HG02623 (cell line): ENCODE measurements at regions not wholly inside any gene's neighbourhood (a gene's known extent, or its start where the extent isn't known, plus 50 kb on each side); places are given as distances from the start of the nearest gene placed in this dataset.
"Not testable (repeated sequence)": the region's sequence is repeated elsewhere in the genome, so short reads cannot be mapped to it uniquely, and the experiment has no call there.

Experiments used
- ATAC-seq: cut with Tn5 transposase; IDR thresholded peaks from one replicate; pipeline ENCODE4 v1.9.1; 2021; ENCODE audit warnings: moderate library complexity; ENCODE audit not compliant: unreplicated experiment

DNA sequence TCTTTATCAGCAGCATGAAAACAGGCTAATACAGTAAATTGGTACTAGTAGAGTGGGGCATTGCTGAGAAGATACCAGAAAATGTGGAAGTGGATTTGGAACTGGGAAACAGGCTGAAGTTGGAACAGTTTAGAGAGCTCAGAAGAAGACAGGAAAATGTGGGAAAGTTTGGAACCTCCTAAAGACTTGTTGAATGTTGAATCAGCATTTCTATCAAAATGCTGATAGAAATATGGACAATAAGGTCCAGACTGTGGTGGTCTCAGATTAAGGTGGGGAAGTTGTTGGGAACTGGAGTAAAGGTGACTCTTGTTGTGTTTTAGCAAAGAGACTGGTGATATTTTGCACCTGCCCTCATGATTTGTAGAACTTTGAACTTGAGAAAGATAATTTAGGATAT is 231.2 kb upstream of the KCND2 start:
- no peak for ATAC-seq

DNA sequence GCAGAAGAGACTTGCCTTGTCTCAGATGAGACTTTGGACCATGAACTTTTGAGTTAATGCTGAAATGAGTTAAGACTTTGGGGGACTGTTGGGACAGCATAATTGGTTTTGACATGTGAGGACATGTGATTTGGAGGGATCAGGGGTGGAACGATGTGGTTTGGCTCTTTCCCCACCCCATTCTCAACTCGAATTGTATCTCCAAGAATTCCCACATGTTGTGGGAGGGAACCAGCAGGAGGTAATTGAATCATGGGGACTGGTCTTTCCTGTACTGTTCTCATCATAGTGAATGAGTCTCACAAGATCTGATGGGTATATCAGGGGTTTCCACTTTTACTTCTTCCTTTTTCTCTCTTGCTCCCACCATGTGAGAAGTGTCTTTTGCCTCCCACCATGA is 229.7 kb upstream of the KCND2 start:
- ATAC-seq: no peak

DNA sequence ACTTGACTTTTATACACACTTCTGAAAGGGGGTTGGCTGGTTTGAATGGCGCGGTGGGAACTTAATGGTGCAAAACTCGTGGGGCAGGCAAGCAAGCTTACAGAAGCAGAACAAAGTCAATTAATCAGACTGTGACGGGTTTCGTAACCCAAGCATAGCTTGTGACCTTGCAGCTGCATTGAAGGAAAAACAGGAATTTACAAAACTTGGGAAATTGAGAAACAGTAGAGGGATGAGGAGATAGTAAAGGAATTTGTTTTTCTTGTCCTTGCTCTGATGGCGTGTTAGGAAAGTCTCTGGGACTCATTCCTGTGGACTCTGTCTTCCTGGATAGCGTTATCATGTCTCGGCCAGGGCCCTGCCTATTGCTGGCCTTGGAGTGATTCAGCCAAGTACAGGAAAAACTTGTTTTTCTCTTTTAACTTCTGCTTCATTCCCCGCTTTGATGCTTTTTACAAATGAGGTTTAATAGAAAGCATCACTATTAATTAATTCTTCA is 220.0 kb upstream of the KCND2 start:
- no peak for ATAC-seq

DNA sequence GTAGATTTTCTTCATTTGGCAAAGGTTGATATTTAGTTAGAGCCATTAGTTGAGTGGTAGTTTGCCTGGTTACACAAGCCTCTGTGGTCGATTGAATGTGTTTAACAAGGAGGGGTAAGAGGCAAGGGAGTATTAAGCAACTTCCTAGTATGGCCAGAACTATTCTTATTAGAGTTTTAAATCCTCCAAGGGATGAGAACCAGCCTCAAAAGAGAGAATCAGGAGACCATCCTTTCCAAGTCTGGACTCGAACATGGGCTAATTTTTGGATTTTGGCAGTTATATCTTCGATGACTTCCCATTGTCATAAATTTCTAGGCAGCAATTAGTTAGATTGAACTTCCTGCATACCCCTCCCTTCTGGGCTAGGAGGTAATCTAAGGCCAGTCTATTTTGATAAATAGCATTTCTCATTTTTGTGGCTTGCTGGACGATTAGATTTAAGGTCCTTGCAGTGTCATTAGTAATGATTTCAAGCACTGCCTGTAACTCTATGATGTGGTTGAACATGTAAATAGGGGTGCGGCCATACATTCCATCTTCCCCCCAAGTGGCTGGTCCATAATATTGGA is 219.5 kb upstream of the KCND2 start:
- ATAC-seq: no peak

DNA sequence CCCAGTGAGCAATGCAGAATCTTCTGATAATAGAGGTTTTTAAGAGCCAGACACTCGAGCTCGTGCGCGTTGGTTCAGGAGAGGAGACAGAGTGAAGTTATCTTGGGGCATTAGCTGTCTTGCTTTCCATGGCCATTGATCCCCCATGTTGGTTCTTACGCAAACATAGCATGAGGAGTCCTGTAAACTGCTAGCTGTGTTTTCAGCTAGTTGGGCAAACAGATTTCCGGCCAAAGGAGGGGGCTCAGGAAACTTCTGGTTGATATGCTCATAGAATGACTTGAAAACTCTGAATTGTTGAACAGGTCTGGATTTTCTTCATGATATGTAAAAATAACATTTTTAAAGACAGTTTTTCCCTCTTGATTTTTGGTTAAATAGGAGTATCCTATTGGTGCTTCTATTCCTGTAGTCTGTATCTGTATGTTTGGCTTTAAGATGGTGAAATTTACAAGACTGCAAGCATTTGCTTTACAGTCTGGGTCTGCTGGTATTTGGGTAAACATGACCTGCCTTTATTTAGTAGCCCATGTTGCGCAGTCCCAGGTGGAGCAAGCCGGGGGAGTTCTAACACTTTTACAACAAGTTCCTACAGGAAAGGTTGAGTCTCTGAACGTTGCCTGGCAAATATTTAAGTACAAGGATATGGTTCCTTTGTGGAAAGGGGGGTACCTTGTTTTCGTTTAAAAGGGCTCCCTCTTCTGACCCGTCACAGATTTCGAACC is 218.4 kb upstream of the KCND2 start:
- ATAC-seq: no peak

DNA sequence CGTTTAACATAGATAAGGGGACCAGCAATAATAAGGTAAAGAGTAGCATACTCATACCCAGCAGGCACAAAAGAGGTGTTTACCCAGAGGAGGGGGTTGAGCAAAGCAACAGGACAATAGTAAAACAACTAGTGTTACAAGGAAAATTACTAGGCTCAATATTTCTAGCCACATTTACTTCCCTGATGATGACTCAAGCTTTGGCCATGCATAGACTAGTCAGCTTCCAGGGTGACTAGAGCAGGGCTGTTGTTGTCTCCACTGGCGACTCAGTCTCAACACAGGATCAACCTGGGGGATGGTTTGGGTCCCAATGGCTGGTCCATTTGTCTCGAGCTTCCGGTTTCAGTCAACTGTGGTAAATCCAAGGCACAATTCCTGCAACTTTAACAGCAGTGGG is 217.7 kb upstream of the KCND2 start:
- no peak for ATAC-seq

DNA sequence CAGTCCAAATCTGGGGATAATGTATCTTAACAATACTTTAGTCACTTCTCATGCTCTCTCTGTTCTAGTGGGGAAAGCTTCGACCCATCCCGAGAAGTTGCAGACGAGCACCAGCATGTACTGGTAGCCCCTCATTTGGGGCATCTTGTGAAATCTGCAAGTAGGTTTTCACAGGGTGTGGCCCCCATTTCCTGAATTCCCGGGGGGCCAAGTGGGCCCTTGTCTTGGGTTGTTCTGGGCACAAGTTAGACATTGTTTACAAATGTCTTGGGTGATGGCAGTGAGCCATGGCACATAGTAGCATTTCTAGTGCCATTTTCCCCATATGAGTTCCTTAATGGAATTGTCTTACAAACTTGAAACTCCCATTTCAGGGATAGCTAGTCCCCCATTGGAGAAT is 216.7 kb upstream of the KCND2 start:
- no peak for ATAC-seq

DNA sequence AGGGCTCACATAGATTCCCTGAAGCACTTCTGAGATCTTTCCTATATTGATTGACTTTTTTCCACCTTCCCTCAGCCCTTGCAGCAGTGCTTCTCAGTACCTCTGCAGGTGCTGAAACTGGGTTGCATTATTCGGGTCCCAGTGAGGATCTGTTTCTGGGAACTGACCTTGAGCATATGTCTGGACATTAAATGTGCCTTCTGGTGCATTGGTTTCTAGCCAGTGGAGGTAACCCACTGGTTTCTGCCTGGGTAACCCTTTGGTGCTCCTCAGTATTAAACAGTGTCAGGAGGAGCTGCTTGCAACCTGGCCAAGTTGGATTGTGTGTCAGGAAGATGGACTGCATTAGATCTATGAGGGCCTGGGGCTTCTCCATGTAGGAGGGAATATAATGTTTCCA is 213.3 kb upstream of the KCND2 start:
- ATAC-seq: no peak

DNA sequence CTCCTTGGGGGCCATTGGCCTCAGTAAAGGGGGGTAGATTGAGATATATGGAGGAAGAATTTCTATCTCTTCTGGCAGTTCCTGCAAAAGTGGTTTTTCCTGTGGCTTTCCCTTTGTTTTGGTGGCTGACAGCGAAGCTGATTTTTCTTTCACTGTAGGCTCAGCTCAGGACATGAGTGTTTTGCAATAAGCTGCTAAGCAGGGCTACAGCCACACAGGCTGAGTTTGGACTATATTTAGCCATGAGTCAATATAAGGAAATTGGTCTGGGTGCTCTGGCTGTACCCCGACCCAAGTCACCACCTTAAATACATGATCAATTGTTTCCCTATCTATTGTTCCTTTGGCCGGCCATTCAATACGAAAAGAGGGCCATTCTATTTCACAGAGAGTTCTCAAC is 212.7 kb upstream of the KCND2 start:
- ATAC-seq: no peak

DNA sequence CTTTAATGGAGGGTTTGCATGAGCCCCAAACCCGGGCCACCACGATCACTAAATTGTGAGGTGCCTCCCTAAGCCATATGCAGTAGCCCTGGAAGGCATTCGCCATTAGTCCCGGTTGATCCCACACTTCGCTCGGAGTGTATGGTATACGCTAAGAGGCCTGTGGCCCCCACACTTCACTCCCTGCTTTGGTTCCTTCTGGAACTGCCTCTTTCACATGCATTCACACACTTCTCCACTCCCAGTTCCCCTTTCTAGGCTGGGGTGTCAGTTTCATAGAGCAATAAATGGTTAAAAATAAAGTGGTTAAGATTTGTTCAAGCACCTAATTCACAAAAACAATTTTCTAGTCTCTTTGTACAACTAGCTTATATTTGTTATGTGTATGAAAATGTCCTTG is 212.1 kb upstream of the KCND2 start:
- peak; percentile 31 for ATAC-seq

DNA sequence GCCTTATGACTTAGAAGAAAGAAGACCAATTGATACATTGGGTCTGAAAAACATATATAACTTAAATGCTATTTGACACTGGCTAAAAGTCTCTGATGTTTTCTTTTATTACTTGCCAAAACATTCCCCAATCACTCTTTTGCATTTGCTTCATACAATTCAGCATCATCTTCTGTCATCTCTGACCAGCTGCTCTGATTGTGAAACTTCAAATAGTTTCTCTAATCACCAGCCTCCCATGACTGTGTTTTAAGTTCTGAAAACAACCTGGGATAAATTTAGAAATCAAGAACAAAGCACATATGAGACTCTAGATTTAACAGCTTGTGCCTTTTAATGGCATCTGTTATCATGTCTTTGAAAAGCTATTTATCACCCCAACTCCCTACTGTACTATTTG is 208.4 kb upstream of the KCND2 start:
- peak; percentile 76 for ATAC-seq

DNA sequence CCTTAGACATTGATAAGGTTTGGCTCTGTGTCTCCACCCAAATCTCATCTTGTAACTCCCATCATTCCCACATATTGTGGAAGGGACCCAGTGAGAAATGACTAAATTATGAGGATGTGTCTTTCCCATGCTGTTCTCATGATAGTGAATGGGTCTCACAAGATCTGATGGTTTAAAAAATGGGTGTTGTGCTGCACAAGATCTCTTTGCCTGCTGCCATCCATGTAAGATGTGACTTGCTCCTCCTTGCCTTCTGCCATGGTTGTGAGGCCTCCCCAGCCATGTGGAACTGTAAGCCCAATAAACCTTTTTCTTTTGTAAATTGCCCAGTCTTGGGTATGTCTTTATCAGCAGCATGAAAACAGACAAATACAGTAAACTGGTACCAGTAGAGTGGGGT is 206.1 kb upstream of the KCND2 start:
- ATAC-seq: not testable (repeated sequence)

DNA sequence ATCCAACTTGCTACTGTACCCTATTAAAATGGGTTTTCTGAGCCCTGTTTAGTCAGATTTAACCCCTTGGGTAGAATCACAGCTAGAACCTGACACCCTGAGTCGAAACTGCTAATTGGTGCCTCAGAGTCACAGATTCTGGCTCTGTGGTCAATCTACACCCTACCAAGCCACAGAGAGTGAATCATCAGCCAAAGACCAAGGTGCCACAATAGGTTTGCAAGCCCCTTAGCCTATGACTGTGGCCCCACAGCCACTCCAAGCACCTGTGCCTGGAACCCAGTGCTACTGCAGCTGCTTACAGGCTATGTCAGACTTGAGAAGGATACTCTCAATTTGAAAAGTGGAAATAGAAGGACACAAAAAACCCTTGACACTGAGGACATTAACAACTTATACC is 202.8 kb upstream of the KCND2 start:
- ATAC-seq: no peak

DNA sequence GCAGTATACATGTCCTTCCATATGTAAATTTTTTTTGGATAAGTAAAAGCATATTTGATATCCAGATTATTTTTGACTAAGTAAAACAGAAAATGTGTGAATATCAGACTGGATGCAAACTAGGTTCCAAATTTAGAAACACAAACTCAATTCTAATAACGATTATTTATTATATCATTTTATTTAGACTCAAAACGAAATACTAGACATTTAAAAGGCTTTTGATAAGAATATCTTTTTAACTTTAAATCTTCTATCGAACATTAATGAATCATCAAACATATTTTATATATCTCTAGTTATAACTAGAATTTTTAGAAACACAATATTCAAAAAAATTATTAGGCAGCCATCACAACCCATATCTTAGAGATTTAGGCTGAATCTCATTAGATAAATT is 195.2 kb upstream of the KCND2 start:
- no peak for ATAC-seq

DNA sequence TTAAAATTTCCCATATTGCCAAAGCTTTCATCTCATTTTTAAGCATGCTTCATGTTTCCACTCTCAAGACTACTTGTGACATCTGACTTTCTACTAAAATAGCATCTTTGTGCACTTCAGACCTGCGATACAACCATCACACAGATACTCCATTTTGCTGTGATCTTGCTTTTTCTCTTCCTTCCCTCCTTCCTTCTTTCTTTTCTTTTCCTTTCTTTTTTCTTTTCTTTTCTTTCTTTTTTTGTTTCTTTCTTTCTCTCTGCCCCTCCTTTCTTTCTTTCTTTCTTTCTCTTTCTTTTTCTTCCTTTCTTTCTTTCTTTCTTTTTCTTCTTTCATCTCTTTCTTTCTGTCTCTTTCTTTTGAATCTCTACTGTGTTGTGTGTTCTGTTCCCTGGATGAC is 194.0 kb upstream of the KCND2 start:
- ATAC-seq: no peak

DNA sequence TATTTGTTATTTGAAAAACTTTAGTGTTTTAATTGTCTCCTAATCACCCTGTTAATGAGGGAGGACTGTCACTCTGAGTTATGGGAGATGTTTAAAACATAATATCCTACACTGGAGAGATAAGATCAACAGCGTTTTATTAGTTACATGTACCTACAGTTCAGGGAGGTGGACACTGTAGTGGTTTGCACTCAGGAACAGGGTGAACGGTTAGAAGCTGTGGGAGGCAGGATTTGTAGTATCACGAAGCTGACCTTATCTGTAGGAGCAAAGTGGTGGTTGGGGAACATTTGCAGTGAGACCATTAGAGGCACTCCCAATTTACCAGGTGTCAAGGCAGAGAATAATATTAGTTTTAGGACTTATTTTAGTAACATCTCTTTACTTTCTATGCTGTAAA is 193.3 kb upstream of the KCND2 start:
- ATAC-seq: no peak

DNA sequence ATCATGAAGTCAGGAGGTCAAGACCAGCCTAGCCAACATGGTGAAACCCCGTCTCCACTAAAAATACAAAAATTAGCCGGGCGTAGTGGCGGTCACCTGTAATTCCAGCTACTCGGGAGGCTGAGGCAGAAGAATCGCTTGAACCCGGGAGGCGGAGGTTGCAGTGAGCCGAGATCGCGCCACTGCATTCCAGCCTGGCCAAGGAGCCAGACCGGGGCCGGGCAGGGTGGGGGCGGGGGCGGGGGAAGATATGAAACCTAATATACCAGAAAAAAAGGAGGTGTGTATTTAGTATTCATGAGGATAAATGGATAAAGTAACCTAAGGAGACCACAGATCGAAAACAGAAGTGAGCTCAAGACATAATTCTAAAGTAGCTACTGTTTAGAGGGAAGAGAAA is 186.5 kb upstream of the KCND2 start:
- ATAC-seq: not testable (repeated sequence)

DNA sequence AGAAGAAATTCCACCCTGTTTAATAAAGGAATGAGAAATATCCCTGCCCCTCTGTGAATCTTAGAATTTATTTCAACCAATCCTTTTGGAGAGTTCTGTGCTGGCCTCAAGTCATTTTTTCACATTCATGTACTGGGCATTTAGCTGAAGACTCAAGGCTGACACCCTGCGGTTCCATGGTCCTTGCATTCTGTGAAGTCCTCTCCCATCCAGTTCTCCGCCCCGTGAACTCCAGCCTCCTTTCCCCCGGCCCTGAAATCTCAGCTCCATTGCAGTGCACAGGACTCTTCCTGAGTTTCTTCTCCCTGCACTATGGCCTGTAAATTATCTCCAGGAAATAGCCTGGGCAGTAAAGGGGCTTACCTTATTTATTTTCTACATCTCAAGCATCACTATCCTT is 183.0 kb upstream of the KCND2 start:
- no peak for ATAC-seq

DNA sequence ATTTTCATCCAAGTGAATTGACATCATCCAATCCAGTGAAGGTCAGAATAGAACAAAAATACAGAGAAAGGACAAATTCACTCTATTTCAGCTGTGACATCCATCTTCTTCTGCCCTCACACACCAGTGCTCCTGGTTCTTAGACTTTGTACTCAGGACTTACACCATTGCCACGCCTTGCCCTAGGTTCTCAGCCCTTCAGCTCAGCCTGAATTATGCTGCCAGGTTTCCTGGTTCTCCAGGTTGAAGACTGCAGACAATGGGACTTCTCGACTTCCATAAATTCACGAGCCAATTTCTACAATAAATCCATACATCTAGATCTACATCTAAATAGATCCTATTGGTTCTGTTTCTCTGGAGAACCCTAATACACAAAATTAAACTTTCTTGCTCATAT is 181.2 kb upstream of the KCND2 start:
- no peak for ATAC-seq

DNA sequence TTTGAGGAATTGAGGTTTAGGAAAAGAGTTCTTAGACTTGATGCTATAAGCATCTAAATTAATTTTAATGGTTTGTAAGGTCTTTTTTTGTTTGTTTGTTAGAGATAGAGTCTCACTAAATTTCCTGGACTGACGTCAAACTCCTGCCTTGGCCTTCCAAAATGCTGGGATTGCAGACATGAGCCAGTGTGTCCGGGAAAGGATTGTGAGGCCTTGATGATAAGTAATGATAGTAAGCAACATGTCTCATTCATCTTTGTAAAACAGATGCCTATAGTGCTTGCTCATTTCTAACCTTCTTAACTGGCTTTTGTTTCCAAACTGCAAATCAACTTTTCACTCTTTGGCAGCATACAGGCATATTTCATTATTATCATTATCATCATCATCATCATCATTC is 176.0 kb upstream of the KCND2 start:
- no peak for ATAC-seq

DNA sequence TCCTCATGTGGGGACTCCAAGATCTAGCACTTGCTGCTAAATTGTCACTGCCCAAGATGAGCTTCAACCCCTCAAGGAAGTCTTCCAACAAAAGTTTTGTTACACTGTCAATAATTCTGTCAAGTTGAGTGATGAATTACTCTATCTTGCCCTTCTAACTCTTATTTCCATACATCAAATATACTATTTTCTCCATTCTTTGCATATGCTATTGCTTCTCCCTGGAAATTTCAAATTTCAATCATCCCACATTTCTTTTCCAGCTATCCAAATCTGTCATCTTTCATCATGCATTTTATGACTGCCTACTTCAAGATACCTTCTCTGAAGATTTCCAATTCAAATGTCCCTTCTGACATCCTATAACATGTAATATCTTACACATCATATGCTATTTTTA is 175.2 kb upstream of the KCND2 start:
- no peak for ATAC-seq

DNA sequence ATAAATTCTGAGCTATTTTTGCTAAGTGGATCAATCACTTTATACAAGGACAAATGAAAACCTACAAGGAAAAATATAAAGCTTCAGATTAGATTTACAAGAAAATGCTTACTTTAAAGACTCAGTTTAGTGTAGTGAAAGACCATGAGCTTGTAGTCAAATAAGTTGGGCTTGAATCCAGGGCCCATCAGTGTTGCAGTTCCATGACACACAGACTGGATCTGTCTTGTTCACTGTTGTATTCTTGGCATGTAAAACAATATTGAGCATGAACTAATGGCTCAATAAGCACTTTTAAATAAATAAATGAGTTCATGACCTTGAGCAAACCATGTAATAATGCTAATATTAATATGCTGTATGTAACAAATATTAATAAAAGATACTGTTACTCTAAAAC is 164.6 kb upstream of the KCND2 start:
- no peak for ATAC-seq

DNA sequence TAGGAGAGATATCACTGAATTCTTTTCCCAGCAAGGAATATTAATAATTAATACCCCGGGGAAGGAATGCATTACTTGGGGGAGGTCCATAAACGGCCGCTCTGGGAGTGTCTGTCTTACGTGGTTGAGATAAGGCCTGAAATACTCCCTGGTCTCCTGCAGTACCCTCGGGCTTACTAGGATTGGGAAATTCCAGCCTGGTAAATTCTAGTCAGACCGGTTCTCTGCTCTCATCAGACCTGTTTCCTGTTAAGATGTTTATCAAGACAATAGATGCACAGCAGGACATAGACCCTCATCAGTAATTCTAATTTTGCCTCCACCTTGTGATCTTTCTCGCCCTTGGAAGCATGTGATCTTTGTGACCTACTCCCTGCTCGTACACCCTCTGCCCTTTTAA is 162.8 kb upstream of the KCND2 start:
- ATAC-seq: no peak
